HEK293 (cell line): ENCODE measurements at regions not wholly inside any gene's neighbourhood (a gene's known extent, or its start where the extent isn't known, plus 50 kb on each side); places are given as distances from the start of the nearest gene placed in this dataset.

ENCODE experiments used
- CTCF ChIP-seq: fragments of 450-650 bp; formaldehyde crosslinking; IDR thresholded peaks from 2 replicates; pipeline ENCODE4 v1.5.1; 2016; ENCODE audit warnings: missing biosample characterization, missing genetic modification characterization
- KLF9 ChIP-seq: fragments of 450-650 bp; formaldehyde crosslinking; IDR thresholded peaks from 2 replicates; pipeline ENCODE4 v1.5.1; 2016; ENCODE audit warnings: missing biosample characterization, missing genetic modification characterization, low read depth
- REST ChIP-seq: fragments of 450-650 bp; formaldehyde crosslinking; IDR thresholded peaks from 2 replicates; pipeline ENCODE4 v1.5.1; 2016; ENCODE audit warnings: missing biosample characterization, missing genetic modification characterization
- SETDB1 ChIP-seq: IDR thresholded peaks from one replicate; pipeline ENCODE4 v1.6.1; 2017; ENCODE audit warnings: mild to moderate bottlenecking, low read length, moderate library complexity, mixed read lengths; ENCODE audit not compliant: insufficient read length
- TSHZ1 ChIP-seq: fragments of 450-650 bp; formaldehyde crosslinking; IDR thresholded peaks from 2 replicates; pipeline ENCODE4 v1.5.1; 2016; ENCODE audit warnings: missing biosample characterization, missing genetic modification characterization, borderline replicate concordance
- YY1 ChIP-seq: fragments of 450-650 bp; formaldehyde crosslinking; IDR thresholded peaks from 2 replicates; pipeline ENCODE4 v1.5.1; 2018; ENCODE audit warnings: missing biosample characterization, missing genetic modification characterization
- ZBTB1 ChIP-seq: fragments of 450-650 bp; formaldehyde crosslinking; IDR thresholded peaks from 2 replicates; pipeline ENCODE4 v1.5.1; 2016; ENCODE audit warnings: missing biosample characterization, missing genetic modification characterization
- ZNF121 ChIP-seq: fragments of 450-650 bp; formaldehyde crosslinking; IDR thresholded peaks from 2 replicates; pipeline ENCODE4 v1.5.1; 2016; ENCODE audit warnings: missing biosample characterization, missing genetic modification characterization
- ZNF449 ChIP-seq: fragments of 450-650 bp; formaldehyde crosslinking; IDR thresholded peaks from 2 replicates; pipeline ENCODE4 v1.5.1; 2017; ENCODE audit warnings: missing biosample characterization, mild to moderate bottlenecking, missing genetic modification characterization, moderate library complexity
- ZNF510 ChIP-seq: fragments of 450-650 bp; formaldehyde crosslinking; IDR thresholded peaks from 2 replicates; pipeline ENCODE4 v1.5.1; 2018; ENCODE audit warnings: mild to moderate bottlenecking, missing genetic modification characterization, missing biosample characterization; ENCODE audit not compliant: insufficient replicate concordance
- ZNF704 ChIP-seq: fragments of 450-650 bp; formaldehyde crosslinking; IDR thresholded peaks from 2 replicates; pipeline ENCODE4 v1.5.1; 2016; ENCODE audit warnings: missing biosample characterization, missing genetic modification characterization
- ZNF707 ChIP-seq: fragments of 450-650 bp; formaldehyde crosslinking; IDR thresholded peaks from 2 replicates; pipeline ENCODE4 v1.5.1; 2016; ENCODE audit warnings: missing biosample characterization, missing genetic modification characterization

GRCh38 chr19:31102674-31103073 lies 246.6 kb downstream of the TSHZ3 start:
- TF ChIP-seq REST (tag by site-specific recombination) (no peak), ZNF704 (tag by site-specific recombination) (no peak), CTCF (tag by site-specific recombination) (no peak), ZNF121 (tag by site-specific recombination) (no peak), KLF9 (tag by site-specific recombination) (no peak), ZBTB1 (tag by site-specific recombination) (no peak), ZNF510 (tag by site-specific recombination) (no peak), YY1 (no peak), SETDB1 (no peak), TSHZ1 (no peak), ZNF449 (tag by site-specific recombination) (no peak), ZNF707 (tag by site-specific recombination) (no peak)
